A673 (cell line): ENCODE measurements at regions not wholly inside any gene's neighbourhood (a gene's known extent, or its start where the extent isn't known, plus 50 kb on each side); places are given as distances from the start of the nearest gene placed in this dataset.
"Not testable (repeated sequence)": the region's sequence is repeated elsewhere in the genome, so short reads cannot be mapped to it uniquely, and the experiment has no call there.

Experiments used
- BruUV-seq: library from RNA; stranded (reverse); fragments of 400-500 nt; replicated peaks from 2 replicates; lab custom pipeline; 2021; lab: Mats Ljungman, UMichigan
- CTCF ChIA-PET: fragments of 300-600 bp; sonication (Branson Sonifier 250); formaldehyde crosslinking; loops from one replicate; lab custom pipeline; 2022; ENCODE audit warnings: antibody characterized with exemption; lab: Charles Lee
- POLR2A ChIA-PET: fragments of 300-600 bp; sonication (Branson Sonifier 250); formaldehyde crosslinking; loops from one replicate; lab custom pipeline; 2022; ENCODE audit warnings: antibody characterized with exemption; ENCODE audit not compliant: low non-redundant PET; lab: Charles Lee
- DNase-seq: peaks from one replicate; pipeline ENCODE4 v3.0.0-alpha.2; 2015; ENCODE audit warnings: low spot score
- H3K27ac ChIP-seq: fragments of 200-600 bp; sonication (generic); 2 replicates; pipeline ENCODE4 v1.5.1; 2016; ENCODE audit warnings: mixed run types, low read depth, mild to moderate bottlenecking, mixed read lengths, antibody characterized with exemption, low read length; ENCODE audit not compliant: poor library complexity, severe bottlenecking
- H3K27me3 ChIP-seq: fragments of 200-600 bp; sonication (generic); replicated peaks from 2 replicates; pipeline ENCODE4 v1.6.1; 2017; ENCODE audit warnings: mixed run types, low read depth, mild to moderate bottlenecking, mixed read lengths, antibody characterized with exemption, low read length; ENCODE audit not compliant: insufficient read depth, poor library complexity
- H3K36me3 ChIP-seq: fragments of 200-600 bp; sonication (generic); 2 replicates; pipeline ENCODE4 v1.6.1; 2016; ENCODE audit warnings: mixed run types, mild to moderate bottlenecking, mixed read lengths, antibody characterized with exemption, low read length; ENCODE audit not compliant: insufficient read depth, poor library complexity, severe bottlenecking
- H3K4me1 ChIP-seq: fragments of 200-600 bp; sonication (generic); 2 replicates; pipeline ENCODE4 v1.6.1; 2017; ENCODE audit warnings: mixed run types, mild to moderate bottlenecking, mixed read lengths, antibody characterized with exemption, low read length; ENCODE audit not compliant: insufficient read depth, poor library complexity, severe bottlenecking
- H3K4me3 ChIP-seq: fragments of 200-600 bp; sonication (generic); 2 replicates; pipeline ENCODE4 v1.5.1; 2016; ENCODE audit warnings: low read depth, mixed run types, mild to moderate bottlenecking, mixed read lengths, low read length; ENCODE audit not compliant: poor library complexity, severe bottlenecking
- H3K9me3 ChIP-seq: fragments of 200-600 bp; sonication (generic); 2 replicates; pipeline ENCODE4 v1.6.1; 2016; ENCODE audit warnings: mixed run types, low read depth, mild to moderate bottlenecking, mixed read lengths, antibody characterized with exemption, low read length; ENCODE audit not compliant: poor library complexity, severe bottlenecking
- EZH2 ChIP-seq: fragments of 200-600 bp; sonication (generic); IDR thresholded peaks from 2 replicates; pipeline ENCODE4 v1.6.1; 2017; ENCODE audit warnings: borderline replicate concordance, low read depth, mild to moderate bottlenecking, mixed read lengths, antibody characterized with exemption, low read length; ENCODE audit not compliant: poor library complexity, severe bottlenecking
- intact Hi-C: fragments of 100-400 bp; cut with micrococcal nuclease; formaldehyde crosslinking; loops from one replicate; pipeline ENCODE4 v1.10.0; 2022; ENCODE audit not compliant: unreplicated experiment
- TF ChIP-seq, protein P1 (sequence below): fragments of 300-800, 200-600 bp; sonication (generic); conservative IDR thresholded peaks from 2 replicates; pipeline ENCODE4 v1.5.1; 2017; ENCODE audit warnings: low read depth, mild to moderate bottlenecking, antibody characterized with exemption, low read length, moderate library complexity, mixed read lengths

GRCh38 chr1:221548942-221549341, 192.9 kb downstream of the DUSP10 start:
- no TSS peak for BruUV-seq
- POLR2A ChIA-PET, result no interaction called here

DNA sequence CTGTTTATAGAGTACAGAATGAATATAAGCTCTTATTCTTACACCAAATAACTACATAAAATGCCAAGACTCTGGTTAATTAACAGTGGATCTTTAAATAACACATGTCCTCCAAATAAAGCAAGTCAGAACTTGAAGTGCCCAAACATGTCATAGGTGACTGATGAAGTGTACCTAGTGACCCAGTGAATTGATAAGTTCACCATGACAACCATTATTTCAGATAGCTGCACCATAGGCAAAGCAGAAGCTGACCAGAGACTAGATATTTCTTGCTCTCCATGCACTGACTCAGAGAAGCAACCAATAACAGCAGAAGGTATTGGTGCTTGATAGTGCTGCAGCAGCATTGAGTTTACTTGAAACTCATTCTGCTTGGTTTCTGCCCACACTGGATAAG, 192.1 kb downstream of the DUSP10 start:
- ChIA-PET CTCF (no interaction called here), POLR2A (no interaction called here)
- DNase-seq, result no peak
- Histone ChIP-seq H3K9me3 (no peaks in the 10 kb centered on the region), H3K4me3 (no peak overlapping the region), H3K27me3 (no peaks in the 10 kb centered on the region), H3K27ac (no peak overlapping the region), H3K36me3 (no peaks in the 10 kb centered on the region), H3K4me1 (no peaks in the 10 kb centered on the region)
- BruUV-seq, result no TSS peak
- TF ChIP-seq, protein P1, sequence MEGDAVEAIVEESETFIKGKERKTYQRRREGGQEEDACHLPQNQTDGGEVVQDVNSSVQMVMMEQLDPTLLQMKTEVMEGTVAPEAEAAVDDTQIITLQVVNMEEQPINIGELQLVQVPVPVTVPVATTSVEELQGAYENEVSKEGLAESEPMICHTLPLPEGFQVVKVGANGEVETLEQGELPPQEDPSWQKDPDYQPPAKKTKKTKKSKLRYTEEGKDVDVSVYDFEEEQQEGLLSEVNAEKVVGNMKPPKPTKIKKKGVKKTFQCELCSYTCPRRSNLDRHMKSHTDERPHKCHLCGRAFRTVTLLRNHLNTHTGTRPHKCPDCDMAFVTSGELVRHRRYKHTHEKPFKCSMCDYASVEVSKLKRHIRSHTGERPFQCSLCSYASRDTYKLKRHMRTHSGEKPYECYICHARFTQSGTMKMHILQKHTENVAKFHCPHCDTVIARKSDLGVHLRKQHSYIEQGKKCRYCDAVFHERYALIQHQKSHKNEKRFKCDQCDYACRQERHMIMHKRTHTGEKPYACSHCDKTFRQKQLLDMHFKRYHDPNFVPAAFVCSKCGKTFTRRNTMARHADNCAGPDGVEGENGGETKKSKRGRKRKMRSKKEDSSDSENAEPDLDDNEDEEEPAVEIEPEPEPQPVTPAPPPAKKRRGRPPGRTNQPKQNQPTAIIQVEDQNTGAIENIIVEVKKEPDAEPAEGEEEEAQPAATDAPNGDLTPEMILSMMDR, result no peak
- TF ChIP-seq EZH2, result no peak
- intact Hi-C loops, result no loop called here

More at GRCh38 chr1:221548942-221549341, 192.9 kb downstream of the DUSP10 start:
- intact Hi-C loops, result no loop called here
- no peaks in the 10 kb centered on the region for H3K9me3 ChIP-seq
- no peak overlapping the region for H3K4me3 ChIP-seq
- H3K36me3 ChIP-seq, result no peaks in the 10 kb centered on the region
- no peaks in the 10 kb centered on the region for H3K4me1 ChIP-seq
- TF ChIP-seq EZH2, result no peak
- TF ChIP-seq, protein P1, result no peak
- no peaks in the 10 kb centered on the region for H3K27me3 ChIP-seq
- H3K27ac ChIP-seq, result no peak overlapping the region
- CTCF ChIA-PET, result no interaction called here
- no peak for DNase-seq

- BruUV-seq, H3K27me3 ChIP-seq, H3K4me1 ChIP-seq, CTCF ChIA-PET, H3K27ac ChIP-seq, H3K36me3 ChIP-seq, intact Hi-C loops, POLR2A ChIA-PET, H3K9me3 ChIP-seq, DNase-seq, H3K4me3 ChIP-seq: not testable (repeated sequence)
These were observed 189.1 kb downstream of the DUSP10 start for GRCh38 chr1:221552792-221553191.

DNA sequence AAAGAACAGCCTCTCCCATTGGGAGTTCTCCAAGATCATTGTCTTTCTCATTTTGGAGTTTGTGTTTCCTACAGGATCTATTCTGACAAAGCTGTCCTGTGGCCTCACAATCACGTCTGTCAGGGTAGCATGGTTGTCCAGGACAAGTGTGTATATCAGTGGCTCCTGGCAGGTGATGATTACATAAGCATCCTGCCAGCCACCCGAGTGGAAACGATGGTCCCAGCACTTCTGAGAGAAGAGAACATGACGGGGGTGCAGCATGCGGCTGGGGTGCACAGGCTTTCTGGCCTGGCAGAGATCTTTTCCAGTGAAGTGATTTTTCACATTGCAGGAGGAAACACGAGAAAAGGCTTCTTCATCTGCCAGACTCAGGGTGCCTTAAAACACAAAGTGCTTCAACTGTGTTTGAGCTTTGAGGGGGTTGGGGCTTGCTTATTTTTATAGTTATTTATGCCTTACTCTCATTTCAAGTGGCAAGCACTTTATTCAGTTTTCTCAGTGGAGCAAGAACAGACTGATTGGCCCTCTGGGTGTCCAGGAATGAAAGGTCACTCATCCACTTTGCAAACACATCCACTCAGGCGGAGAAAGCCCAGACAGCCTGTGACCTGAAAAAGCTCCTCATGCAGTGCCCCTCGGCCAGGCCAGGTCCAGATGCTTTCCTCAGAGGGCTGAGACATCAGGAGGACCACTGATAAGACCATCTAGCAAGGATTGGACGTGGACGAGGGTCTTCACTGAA, 186.0 kb downstream of the DUSP10 start:
- ChIA-PET POLR2A (no interaction called here), CTCF (no interaction called here)
- no peaks in the 10 kb centered on the region for H3K9me3 ChIP-seq
- H3K36me3 ChIP-seq, result no peaks in the 10 kb centered on the region
- H3K4me1 ChIP-seq, result no peaks in the 10 kb centered on the region
- TF ChIP-seq EZH2, result no peak
- TF ChIP-seq, protein P1, result no peak
- intact Hi-C loops, result no loop called here
- no peak overlapping the region for H3K27ac ChIP-seq
- no peak overlapping the region for H3K4me3 ChIP-seq
- DNase-seq, result no peak
- no peaks in the 10 kb centered on the region for H3K27me3 ChIP-seq
- no TSS peak for BruUV-seq
